COLO668 (cell line): ENCODE measurements at regions not wholly inside any gene's neighbourhood (a gene's known extent, or its start where the extent isn't known, plus 50 kb on each side); places are given as distances from the start of the nearest gene placed in this dataset.
"Not testable (repeated sequence)": the region's sequence is repeated elsewhere in the genome, so short reads cannot be mapped to it uniquely, and the experiment has no call there.

Experiments used
- DNase-seq: peaks from one replicate; lab custom pipeline; 2025; ENCODE audit not compliant: unreplicated experiment; lab: John Stamatoyannopoulos, UW

DNA sequence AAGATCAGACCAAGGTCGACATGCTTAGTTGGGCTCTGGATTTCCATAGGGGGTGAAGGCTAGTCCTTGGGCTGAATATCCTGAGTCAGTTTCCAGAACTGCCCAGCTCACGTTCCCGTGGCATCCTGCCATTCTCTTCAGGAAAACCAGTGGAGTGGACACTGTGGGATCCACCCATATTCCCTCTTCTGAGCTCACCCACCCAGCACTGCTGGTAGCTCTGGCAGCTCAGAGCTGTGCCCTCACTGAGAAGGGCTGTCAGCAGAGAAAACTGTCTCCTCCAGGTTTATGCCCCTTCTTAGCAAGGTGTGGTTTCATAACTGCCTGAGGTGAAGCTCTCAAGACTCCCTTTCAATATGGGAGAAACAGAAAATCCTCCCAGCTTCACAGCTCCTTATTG lies 111.7 kb downstream of the GGTLC2 start:
- no peak for DNase-seq

- DNase-seq: not testable (repeated sequence)
Measured at GRCh38 chr22:22756551-22757201, 112.3 kb downstream of the GGTLC2 start.

DNA sequence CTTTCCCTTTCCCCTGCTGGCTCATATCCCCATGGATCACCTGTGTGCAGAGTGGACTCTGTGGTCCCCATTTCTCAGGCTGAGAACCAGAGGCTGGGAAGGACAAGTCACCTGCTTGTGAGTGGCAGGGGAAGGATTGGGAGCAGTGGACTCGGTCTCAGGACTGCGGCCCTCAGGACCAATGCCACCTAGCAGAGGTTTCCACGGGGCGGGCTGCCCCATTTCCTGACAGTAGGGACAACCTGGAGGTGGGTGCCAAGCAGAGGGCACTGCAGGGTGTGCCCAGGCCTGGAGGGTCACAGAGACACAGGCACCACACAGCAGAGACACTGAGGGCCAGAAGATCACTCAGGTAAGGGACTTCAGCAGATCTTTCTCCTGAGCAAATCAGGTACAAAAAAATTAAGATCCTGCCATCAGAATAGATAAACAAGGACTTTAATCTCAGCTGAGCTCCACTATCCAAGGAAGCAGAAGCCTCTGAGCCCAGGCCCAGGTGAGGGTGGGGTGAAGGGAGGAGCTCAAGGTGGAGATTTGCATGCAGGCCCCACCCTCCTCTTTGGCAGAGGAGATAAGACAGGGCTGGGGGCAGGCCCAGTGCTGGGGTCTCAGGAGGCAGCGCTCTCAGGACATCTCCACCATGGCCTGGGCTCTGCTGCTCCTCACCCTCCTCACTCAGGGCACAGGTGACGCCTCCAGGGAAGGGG lies 113.8 kb downstream of the GGTLC2 start:
- DNase-seq: not testable (repeated sequence)

- no peak for DNase-seq
Measured at GRCh38 chr22:22759371-22759770, 115.0 kb downstream of the GGTLC2 start.

DNA sequence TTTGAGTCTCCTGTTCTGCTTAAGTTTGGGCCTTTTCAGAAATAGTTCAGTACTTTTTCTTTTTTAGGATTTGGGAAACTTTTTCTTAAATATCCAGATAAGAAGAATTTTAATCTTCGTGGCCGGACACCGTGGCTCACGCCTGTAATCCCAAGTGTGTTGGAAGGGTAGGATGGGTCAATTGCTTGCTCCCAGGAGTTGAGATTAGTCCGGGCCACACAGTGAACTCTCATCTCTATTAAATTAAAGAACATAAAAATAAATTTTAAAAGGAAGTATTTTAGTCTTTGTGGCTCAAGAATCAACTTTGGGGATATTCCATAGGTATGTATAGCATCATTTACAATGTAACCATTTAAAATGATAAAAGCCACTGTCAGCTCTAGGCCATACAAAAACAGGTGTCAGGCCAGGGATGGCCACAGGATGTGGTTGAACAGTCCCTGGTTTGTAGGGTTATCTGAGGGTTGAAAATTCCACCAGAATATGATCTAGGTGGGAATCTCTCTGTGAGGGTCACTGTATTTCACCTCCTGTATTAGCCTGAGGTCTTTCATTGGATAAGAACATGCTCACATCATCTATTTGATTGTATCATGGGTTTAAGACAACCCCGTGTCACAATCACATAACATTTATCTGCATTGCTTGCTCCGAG lies 115.6 kb downstream of the GGTLC2 start:
- no peak for DNase-seq

GRCh38 chr22:22761606-22761962 lies 117.2 kb downstream of the GGTLC2 start:
- no peak for DNase-seq

DNA sequence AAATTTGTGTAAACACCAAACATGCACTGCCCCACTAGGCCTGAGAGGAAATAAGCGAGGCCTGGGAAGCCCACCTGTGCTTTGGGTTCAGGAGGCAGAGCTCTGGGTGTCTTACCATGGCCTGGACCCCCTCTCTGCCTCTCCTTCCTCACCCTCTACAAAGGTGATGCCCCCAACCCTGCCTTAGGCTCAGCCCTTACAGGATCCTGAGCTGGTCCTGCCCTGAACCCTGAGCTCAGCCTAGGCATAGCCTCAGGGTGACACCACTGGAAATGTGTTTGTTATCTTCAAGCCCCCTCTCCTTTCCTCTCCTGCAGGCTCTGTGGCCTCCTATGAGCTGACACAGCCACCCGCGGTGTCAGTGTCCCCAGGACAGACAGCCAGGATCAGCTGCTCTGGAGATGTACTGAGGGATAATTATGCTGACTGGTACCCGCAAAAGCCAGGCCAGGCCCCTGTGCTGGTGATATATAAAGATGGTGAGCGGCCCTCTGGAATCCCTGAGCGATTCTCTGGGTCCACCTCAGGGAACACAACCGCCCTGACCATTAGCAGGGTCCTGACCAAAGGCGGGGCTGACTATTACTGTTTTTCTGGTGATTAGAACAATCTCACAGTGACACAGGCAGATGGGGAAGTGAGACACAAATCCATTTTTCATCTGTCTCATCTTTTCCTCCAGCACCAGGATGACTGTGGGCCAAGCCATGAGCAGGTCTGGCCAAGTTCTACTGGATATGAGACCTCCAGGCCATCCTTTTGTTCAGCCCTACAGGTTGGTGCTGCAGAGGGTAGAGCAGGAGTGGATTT lies 117.8 kb downstream of the GGTLC2 start:
- no peak for DNase-seq

DNA sequence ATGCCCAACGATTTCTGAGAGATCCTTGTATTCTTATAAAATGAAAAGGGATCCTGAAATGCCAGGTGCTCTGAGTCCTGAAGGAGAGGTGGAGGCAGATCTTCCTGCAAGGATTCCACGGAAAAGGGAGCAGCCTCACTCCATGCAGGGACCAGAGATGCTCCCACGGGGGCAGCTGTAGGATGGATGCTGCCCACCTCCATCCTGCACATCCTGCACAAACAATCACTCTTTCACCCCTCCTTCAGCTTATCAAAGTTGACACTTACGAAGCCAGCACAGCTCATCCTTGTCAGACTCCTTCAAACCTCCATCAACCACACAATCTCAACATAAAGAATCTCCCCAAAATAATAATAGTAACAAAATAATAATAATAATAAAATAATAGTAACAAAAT lies 119.1 kb downstream of the GGTLC2 start:
- no peak for DNase-seq

DNA sequence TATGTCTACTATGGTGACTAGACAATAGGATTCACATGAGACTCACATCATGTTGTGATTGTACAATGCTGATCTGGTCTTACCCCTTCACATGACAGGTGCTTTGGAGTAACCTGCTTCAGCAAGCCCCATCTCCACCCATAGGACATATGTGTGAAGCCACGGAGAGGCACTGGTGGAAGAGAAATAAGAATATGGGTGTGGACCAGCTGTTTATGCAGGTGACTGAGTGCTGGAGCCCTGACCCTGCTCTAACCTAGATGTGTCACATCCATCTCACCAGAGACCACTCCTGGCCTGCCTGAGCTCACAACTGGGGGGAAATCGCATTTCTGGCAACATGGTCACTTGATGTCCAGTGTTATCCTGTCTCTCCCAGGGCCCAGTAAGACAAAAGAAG lies 119.7 kb downstream of the GGTLC2 start:
- no peak for DNase-seq

DNA sequence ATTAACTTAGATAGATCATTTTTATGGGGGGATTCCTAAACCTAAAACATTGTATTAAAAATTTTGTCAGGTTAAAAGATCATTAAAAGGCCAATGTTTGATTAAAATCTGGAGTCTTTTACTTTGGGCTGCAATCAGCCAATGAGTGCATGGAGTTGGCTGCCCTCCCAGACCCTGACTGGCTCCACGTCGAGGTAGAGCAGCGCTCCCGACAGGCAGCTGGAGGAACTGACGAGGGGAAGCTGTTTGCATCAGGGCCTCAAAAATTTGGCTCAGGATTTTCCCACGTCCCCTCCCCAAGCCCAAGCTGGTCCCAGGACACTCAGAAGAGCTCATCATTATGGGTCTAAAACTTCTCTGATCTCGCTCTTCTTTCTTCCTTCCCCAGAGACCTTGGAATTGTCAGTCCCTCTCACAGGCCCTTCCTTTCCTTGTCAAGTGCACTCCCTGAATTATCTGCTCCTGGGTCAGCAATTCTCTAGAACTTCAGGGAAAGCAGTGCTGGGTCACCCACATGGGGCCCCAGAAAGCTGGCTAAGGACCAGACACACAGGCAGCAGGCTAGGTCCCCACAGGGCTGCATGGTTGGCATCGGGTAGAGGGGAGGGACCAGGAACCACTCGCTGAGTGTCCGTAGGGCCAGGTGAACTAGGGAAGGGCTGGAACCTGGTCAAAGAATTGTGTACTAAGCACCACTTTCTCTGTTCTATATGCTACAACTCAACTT lies 119.6 kb upstream of the IGLL5 start:
- DNase-seq: no peak

DNA sequence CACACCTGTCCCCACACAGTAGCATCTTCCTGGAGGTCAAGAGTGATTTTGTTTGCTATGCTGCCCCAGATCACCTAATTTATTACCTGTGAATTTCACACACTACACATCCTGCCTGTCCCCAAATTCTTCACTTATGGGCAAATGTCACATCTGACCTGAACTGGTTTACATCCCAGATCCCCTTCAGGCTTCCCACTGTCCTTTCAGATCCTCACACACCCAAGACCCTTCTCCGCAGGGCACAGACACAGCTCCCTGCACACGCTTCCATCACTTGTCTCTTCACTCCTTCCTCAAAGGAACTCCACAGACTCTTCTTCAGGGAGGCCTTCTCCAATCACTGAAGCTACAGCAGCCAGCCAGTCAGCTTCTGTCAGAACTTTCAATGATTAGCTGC lies 118.7 kb upstream of the IGLL5 start:
- no peak for DNase-seq

- no peak for DNase-seq
Measured at GRCh38 chr22:22769434-22770279, 118.0 kb upstream of the IGLL5 start.

GRCh38 chr22:22770280-22770871 lies 117.2 kb upstream of the IGLL5 start:
- peak; percentile 69 for DNase-seq

DNA sequence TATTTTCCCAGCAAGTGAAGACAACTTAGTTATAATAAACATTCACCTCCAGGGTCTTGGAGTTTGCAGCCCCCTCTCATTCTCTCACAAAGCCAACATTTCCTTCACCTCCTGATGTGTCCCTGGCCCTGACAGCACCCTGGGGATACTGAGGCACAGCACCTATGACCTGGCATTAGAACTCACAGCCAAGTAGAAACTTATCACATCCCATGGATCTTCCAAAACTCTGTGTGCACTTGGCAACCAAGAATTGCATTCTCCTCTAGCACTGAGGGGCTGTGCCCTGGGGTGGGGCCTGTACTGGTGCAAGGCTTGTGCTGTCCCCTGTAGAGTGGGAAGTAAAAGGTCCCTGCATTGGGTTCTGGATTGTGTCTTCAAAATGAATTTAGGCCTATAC lies 116.7 kb upstream of the IGLL5 start:
- DNase-seq: no peak

GRCh38 chr22:22771696-22772377 lies 115.8 kb upstream of the IGLL5 start:
- DNase-seq: no peak

DNA sequence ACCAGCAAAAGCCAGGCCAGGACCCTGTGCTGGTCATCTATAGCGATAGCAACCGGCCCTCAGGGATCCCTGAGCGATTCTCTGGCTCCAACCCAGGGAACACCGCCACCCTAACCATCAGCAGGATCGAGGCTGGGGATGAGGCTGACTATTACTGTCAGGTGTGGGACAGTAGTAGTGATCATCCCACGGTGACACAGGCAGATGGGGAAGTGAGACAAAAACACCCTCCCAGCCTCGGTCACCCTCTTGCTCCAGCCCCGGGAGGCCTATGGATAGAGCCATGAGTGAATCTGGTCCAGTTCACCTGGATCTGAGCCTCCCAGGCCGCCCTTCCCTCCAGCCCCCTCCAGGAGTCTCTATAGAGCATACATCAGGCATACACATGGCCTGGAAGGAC lies 115.2 kb upstream of the IGLL5 start:
- DNase-seq: no peak

GRCh38 chr22:22772883-22773282 lies 114.7 kb upstream of the IGLL5 start:
- DNase-seq: no peak

GRCh38 chr22:22773427-22773826 lies 114.2 kb upstream of the IGLL5 start:
- DNase-seq: no peak

DNA sequence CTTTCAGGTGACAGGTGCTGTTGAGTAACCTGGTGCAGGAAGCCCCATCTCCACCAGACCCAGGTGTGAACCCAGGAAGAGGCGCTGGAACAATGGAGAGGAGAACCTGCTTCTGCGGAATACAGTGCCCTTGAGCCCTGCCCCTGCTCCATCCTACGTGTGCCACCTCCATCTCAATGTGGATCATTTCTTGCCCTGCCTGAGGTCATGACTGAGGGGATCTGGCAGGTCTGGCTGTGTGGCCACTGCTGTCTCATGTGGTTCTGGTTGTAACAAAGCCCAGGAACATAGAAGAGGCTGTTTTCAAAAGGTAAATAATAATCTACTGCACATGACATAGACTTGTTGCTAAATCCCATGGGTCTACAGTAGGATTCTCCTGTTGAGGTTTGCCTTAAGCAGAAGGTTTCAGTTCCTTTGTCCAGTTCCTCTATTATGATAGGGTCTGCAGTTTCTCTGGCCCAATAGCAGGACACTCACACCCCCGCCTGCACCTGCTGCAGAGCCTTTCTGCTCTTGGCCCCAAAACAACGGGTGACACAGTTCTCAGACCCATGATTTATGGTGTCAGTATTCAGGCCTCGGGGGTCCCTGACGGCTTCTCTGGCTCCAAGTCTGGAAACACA lies 113.5 kb upstream of the IGLL5 start:
- peak; percentile 12 for DNase-seq
